H1 (cell line): ENCODE measurements at regions not wholly inside any gene's neighbourhood (a gene's known extent, or its start where the extent isn't known, plus 50 kb on each side); places are given as distances from the start of the nearest gene placed in this dataset.

Experiments
- BACH1 ChIP-seq: IDR thresholded peaks from 2 replicates; pipeline ENCODE4 v1.6.1; 2012; ENCODE audit warnings: low read length, improper control_type of control experiment
- BCL11A ChIP-seq, 2 experiments: IDR thresholded peaks; one replicate each; pipeline ENCODE4 v1.6.1; 2011; ENCODE audit warnings: low read depth in 2 of 2, low read length in 2 of 2, mild to moderate bottlenecking in 2 of 2
- BRCA1 ChIP-seq: IDR thresholded peaks from 2 replicates; pipeline ENCODE4 v1.6.1; 2012; ENCODE audit warnings: low read depth, low read length, improper control_type of control experiment
- CHD7 ChIP-seq: fragments of 300-600 bp; sonication (generic); IDR thresholded peaks from 2 replicates; pipeline ENCODE4 v1.7.1; 2012; ENCODE audit warnings: low read length, moderate library complexity, mild to moderate bottlenecking, inconsistent platforms; ENCODE audit not compliant: insufficient replicate concordance
- MAX ChIP-seq: IDR thresholded peaks from 2 replicates; pipeline ENCODE4 v1.6.1; 2012; ENCODE audit warnings: inconsistent platforms
- RXRA ChIP-seq: IDR thresholded peaks from 2 replicates; pipeline ENCODE4 v1.6.1; 2011; ENCODE audit warnings: low read depth, mild to moderate bottlenecking, low read length, moderate library complexity; ENCODE audit not compliant: insufficient read depth
- SIRT6 ChIP-seq: IDR thresholded peaks from one replicate; pipeline ENCODE4 v1.7.1; 2012; ENCODE audit warnings: low read length, inconsistent platforms
- SP1 ChIP-seq: IDR thresholded peaks from 2 replicates; pipeline ENCODE4 v1.6.1; 2011; ENCODE audit warnings: low read depth, low read length
- SP2 ChIP-seq: IDR thresholded peaks from 2 replicates; pipeline ENCODE4 v1.6.1; 2012; ENCODE audit warnings: mild to moderate bottlenecking, low read length, inconsistent platforms
- SP4 ChIP-seq: IDR thresholded peaks from 2 replicates; pipeline ENCODE4 v1.6.1; 2012; ENCODE audit warnings: low read length, inconsistent platforms
- SUZ12 ChIP-seq: fragments of 200-600 bp; sonication (generic); IDR thresholded peaks from 2 replicates; pipeline ENCODE4 v1.6.1; 2012; ENCODE audit warnings: mild to moderate bottlenecking, inconsistent platforms, low read length, moderate library complexity, mixed read lengths

GRCh38 chr6:71490876-71491275 is 202.3 kb downstream of the OGFRL1 start (continued):
- TF ChIP-seq CHD7 (no peak), SUZ12 (no peak), SP4 (no peak), BACH1 (no peak), BCL11A (IDR thresholded peaks at IDR 0.05; ENCODE audit: low read depth in 2 of 2, low read length in 2 of 2) (no peak), SP1 (no peak), RXRA (no peak), BRCA1 (no peak), SP2 (no peak), MAX (no peak), SIRT6 (no peak)
